Endothelial cell of umbilical vein (primary cell): ENCODE measurements at regions not wholly inside any gene's neighbourhood (a gene's known extent, or its start where the extent isn't known, plus 50 kb on each side); places are given as distances from the start of the nearest gene placed in this dataset.
"Not testable (repeated sequence)": the region's sequence is repeated elsewhere in the genome, so short reads cannot be mapped to it uniquely, and the experiment has no call there.

Experiments
- JUN ChIP-seq: IDR thresholded peaks from 2 replicates; pipeline ENCODE4 v1.6.1; 2011; ENCODE audit warnings: borderline replicate concordance, low read depth; ENCODE audit not compliant: insufficient read length, insufficient read depth
- TF ChIP-seq, protein P1 (sequence below), 2 donors: IDR thresholded peaks; 1 replicate in 1 of 2; 2 replicates in 1 of 2; pipeline ENCODE4 v1.5.1; 2011; ENCODE audit warnings: low read length in 2 of 2, mild to moderate bottlenecking in 2 of 2, moderate library complexity in 2 of 2, control low read depth in 1 of 2, inconsistent platforms in 1 of 2, low read depth in 1 of 2; ENCODE audit not compliant: insufficient read depth in 1 of 2; ENCODE audit errors: extremely low read depth in 1 of 2

DNA sequence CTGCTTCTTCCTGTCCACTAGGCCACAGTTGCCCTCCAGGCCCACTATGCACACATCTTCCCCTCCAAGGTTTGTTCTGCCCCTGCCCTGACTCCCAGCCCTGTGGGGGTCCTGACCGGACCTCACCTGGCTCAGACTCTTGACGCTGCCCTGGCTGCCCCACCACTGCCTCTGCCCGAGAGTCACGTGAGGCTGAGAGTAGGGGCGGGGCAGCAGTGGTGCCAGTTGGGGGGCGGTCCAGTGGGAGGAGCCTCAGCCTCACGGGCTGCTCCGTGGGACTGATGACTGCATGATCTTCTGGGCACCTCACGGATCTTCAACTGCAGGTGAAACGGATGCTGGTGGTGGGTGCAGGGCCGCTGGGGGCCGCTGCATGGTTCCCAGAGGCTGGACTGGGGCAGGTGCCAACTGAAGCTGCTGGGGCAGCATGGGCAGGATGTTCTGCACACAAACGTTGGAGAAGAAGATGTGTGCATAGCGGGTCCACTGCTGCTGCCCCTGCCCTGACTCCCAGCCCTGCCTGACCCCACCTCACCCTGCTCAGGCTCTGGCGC, 77.6 kb downstream of the HHIPL2 start:
- TF ChIP-seq JUN = not testable (repeated sequence)
- TF ChIP-seq, protein P1, sequence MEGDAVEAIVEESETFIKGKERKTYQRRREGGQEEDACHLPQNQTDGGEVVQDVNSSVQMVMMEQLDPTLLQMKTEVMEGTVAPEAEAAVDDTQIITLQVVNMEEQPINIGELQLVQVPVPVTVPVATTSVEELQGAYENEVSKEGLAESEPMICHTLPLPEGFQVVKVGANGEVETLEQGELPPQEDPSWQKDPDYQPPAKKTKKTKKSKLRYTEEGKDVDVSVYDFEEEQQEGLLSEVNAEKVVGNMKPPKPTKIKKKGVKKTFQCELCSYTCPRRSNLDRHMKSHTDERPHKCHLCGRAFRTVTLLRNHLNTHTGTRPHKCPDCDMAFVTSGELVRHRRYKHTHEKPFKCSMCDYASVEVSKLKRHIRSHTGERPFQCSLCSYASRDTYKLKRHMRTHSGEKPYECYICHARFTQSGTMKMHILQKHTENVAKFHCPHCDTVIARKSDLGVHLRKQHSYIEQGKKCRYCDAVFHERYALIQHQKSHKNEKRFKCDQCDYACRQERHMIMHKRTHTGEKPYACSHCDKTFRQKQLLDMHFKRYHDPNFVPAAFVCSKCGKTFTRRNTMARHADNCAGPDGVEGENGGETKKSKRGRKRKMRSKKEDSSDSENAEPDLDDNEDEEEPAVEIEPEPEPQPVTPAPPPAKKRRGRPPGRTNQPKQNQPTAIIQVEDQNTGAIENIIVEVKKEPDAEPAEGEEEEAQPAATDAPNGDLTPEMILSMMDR (IDR thresholded peaks at IDR 0.05; ENCODE audit: extremely low read depth in 1 of 2, insufficient read depth in 1 of 2, low read depth in 1 of 2, low read length in 2 of 2) = not testable (repeated sequence)
